ENCODE measurements at regions not wholly inside any gene's neighbourhood (a gene's known extent, or its start where the extent isn't known, plus 50 kb on each side); places are given as distances from the start of the nearest gene placed in this dataset.

- TF ChIP-seq ZNF79 (CRISPR knock-in tag; IDR thresholded peaks at IDR 0.05; ENCODE audit: low read depth) (no peak), CTCF (IDR thresholded peaks at IDR 0.05 in 2 of 3, conservative IDR thresholded peaks at IDR 0.05 in 1 of 3; ENCODE audit: insufficient read depth in 2 of 3, low read depth in 1 of 3, low read length in 3 of 3) (no peak), MEF2D (tag; conservative IDR thresholded peaks at IDR 0.05; ENCODE audit: low read depth) (no peak), KDM1A (IDR thresholded peaks at IDR 0.05) (no peak), RAD21 (CRISPR knock-in tag; conservative IDR thresholded peaks at IDR 0.05 in 1 of 2, IDR thresholded peaks at IDR 0.05 in 1 of 2) (no peak), ESRRA (IDR thresholded peaks at IDR 0.05; ENCODE audit: borderline replicate concordance, low read depth) (no peak), TBL1XR1 (IDR thresholded peaks at IDR 0.05; ENCODE audit: low read length in 2 of 2) (no peak), MAX (CRISPR knock-in tag; IDR thresholded peaks at IDR 0.05) (no peak), TAF1 (IDR thresholded peaks at IDR 0.05; ENCODE audit: control insufficient read depth, extremely low read depth, insufficient read depth, low read length, severe bottlenecking) (no peak), GTF3C2 (IDR thresholded peaks at IDR 0.05; ENCODE audit: borderline replicate concordance, extremely low read depth, insufficient read length) (no peak), PHF20 (IDR thresholded peaks at IDR 0.05; ENCODE audit: partially characterized antibody) (no peak), NBN (IDR thresholded peaks at IDR 0.05; ENCODE audit: low read depth) (no peak), E2F6 (IDR thresholded peaks at IDR 0.05; ENCODE audit: borderline replicate concordance in 1 of 2, extremely low read depth in 1 of 2, insufficient read depth in 1 of 2, insufficient read length in 1 of 2, low read depth in 1 of 2, low read length in 1 of 2, poor library complexity in 1 of 2, severe bottlenecking in 1 of 2) (no peak), SAFB2 (IDR thresholded peaks at IDR 0.05; ENCODE audit: borderline replicate concordance, low read depth, low read length, severe bottlenecking) (no peak)
These were observed 60.3 kb upstream of the DIPK2B start for GRCh38 chrX:45261005-45261404.
